SK-N-MC (cell line): ENCODE measurements at regions not wholly inside any gene's neighbourhood (a gene's known extent, or its start where the extent isn't known, plus 50 kb on each side); places are given as distances from the start of the nearest gene placed in this dataset.

Experiments used
- DNase-seq: peaks from one replicate; pipeline ENCODE4 v3.0.0-alpha.2; 2011; ENCODE audit warnings: low read depth, low spot score
- H3K27ac ChIP-seq: fragments of 200-600 bp; sonication (generic); 2 replicates; pipeline ENCODE4 v1.5.1; 2016; ENCODE audit warnings: mixed run types
- H3K36me3 ChIP-seq: fragments of 200-600 bp; sonication (generic); 2 replicates; pipeline ENCODE4 v1.6.1; 2017; ENCODE audit warnings: antibody characterized with exemption, low read length, mixed read lengths; ENCODE audit not compliant: insufficient read depth
- H3K4me3 ChIP-seq: fragments of 200-600 bp; sonication (generic); 2 replicates; pipeline ENCODE4 v1.5.1; 2016
- H3K9ac ChIP-seq: fragments of 200-600 bp; sonication (generic); 2 replicates; pipeline ENCODE4 v1.8.0; 2017; ENCODE audit warnings: mixed run types, mixed read lengths; ENCODE audit not compliant: insufficient read length
- H3K9me3 ChIP-seq: fragments of 200-600 bp; sonication (generic); 2 replicates; pipeline ENCODE4 v1.6.1; 2017; ENCODE audit warnings: low read depth, mild to moderate bottlenecking, antibody characterized with exemption, low read length, moderate library complexity, mixed read lengths
- EZH2 ChIP-seq: fragments of 200-600 bp; sonication (generic); IDR thresholded peaks from one replicate; pipeline ENCODE4 v1.6.1; 2017; ENCODE audit warnings: antibody characterized with exemption
- FOXP2 ChIP-seq: optimal IDR thresholded peaks from 2 replicates; pipeline ENCODE3; 2011; ENCODE audit warnings: mild to moderate bottlenecking, moderate library complexity; ENCODE audit not compliant: insufficient read depth; ENCODE audit errors: extremely low read length, control extremely low read depth
- POLR2AphosphoS5 ChIP-seq: IDR thresholded peaks from 2 replicates; pipeline ENCODE4 v1.6.1; 2012; ENCODE audit warnings: mild to moderate bottlenecking, low read depth, low read length, borderline replicate concordance

DNA sequence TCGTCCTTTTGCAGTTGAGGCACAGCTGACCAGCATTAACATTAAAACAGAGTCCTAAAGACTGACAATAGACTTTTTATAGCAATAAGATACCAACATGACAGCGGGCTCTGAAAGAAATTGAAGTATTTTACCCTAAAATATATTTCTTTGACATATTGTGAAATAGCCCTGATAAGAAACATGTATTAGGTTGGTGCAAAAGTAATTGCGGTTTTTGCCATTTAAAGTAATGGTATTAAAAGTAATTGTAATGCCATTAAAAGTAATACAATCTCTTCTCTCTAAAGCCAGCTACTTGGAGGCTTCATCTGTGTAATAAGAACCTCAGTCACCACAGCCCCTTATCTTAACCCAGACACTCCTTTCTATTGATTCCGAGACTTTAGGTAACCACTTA, 394.6 kb downstream of the PREX1 start:
- Histone ChIP-seq H3K9ac (no peak overlapping the region), H3K36me3 (no peaks in the 10 kb centered on the region), H3K27ac (no peak overlapping the region), H3K9me3 (no peaks in the 10 kb centered on the region), H3K4me3 (no peak overlapping the region)
- DNase-seq = no peak
- TF ChIP-seq FOXP2 (no peak), EZH2 (no peak), POLR2AphosphoS5 (no peak)

DNA sequence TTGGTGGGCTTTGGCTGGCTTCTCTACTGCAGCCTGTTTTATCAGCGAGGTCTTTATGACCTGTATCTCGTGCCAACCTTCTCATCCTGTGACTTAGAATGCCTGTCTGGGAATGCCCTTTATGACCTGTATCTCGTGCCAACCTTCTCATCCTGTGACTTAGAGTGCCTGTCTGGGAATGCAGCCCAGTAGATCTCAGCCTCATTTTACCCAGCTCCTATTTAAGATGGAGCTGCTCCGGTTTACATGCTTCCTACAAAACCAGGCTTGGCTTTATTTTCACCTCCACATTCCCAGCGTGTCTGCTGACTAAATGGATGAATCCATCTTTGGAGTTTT, 395.3 kb downstream of the PREX1 start:
- Histone ChIP-seq H3K27ac (no peak overlapping the region), H3K9ac (no peak overlapping the region), H3K36me3 (no peaks in the 10 kb centered on the region), H3K4me3 (no peak overlapping the region), H3K9me3 (no peaks in the 10 kb centered on the region)
- no peak for DNase-seq
- TF ChIP-seq EZH2 = no peak
- no peak for TF ChIP-seq FOXP2
- TF ChIP-seq POLR2AphosphoS5 = no peak

DNA sequence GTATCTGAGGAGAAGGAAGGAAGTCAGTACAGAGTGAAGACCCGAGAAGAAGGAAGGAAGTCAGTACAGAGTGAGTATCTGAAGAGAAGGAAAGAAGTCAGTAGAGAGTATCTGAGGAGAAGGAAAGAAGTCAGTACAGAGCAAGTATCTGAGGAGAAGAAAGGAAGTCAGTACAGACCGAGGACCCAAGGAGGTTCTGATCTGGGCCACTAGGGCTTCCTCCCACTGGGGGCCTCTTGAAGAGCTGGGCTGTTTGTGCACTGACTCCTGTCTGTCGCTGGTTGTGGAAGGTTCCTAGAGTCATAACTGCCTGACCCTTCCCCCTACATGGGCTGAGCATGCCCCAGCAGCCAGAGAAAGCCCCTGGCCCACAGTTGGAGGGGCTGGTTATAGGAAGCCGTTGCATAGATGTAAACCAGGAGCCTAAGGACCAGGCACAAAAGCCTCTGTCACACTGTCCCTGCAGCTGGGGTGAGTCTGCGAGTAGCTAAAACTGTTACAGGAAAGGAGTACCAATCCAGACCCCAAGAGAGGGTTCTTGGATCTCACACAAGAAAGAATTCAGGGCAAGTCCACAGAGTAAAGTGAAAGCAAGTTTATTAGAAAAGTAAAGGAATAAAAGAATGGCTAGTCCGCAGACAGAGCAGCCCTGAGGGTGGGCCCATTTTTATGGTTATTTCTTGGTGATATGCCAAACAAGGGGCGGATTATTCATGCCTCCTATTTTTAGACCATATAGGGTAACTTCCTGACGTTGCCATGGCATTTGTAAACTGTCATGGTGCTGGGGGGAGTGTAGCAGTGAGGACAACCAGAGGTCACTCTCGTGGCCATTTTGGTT, 395.9 kb downstream of the PREX1 start:
- no peak overlapping the region for H3K9ac ChIP-seq
- H3K36me3 ChIP-seq = no peaks in the 10 kb centered on the region
- H3K9me3 ChIP-seq = no peaks in the 10 kb centered on the region
- DNase-seq = no peak
- no peak overlapping the region for H3K4me3 ChIP-seq
- no peak overlapping the region for H3K27ac ChIP-seq
- no peak for TF ChIP-seq FOXP2
- no peak for TF ChIP-seq EZH2
- TF ChIP-seq POLR2AphosphoS5 = no peak

DNA sequence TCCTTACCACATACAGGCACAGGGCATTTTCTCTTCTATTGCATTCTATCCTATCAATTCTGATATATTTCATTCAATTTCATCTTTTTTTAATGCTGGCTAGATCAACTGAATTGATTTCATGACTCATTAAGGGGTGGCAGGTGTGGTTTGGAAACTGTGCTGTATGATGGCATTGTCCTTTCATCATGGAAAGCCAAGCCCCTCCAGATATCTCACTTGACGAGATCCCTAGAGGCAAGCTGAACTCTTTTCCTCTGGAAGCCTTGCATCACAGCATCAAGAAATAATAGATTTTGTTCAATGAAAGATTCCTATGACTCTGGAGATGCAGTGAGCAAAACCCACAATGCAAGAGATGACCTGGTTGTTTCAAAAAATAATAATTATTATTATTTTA, 401.2 kb downstream of the PREX1 start:
- H3K9me3 ChIP-seq = no peaks in the 10 kb centered on the region
- H3K27ac ChIP-seq = no peak overlapping the region
- no peak overlapping the region for H3K9ac ChIP-seq
- H3K4me3 ChIP-seq = no peak overlapping the region
- no peak for TF ChIP-seq POLR2AphosphoS5
- no peak for TF ChIP-seq EZH2
- no peak for TF ChIP-seq FOXP2
- no peak for DNase-seq
- no peaks in the 10 kb centered on the region for H3K36me3 ChIP-seq

DNA sequence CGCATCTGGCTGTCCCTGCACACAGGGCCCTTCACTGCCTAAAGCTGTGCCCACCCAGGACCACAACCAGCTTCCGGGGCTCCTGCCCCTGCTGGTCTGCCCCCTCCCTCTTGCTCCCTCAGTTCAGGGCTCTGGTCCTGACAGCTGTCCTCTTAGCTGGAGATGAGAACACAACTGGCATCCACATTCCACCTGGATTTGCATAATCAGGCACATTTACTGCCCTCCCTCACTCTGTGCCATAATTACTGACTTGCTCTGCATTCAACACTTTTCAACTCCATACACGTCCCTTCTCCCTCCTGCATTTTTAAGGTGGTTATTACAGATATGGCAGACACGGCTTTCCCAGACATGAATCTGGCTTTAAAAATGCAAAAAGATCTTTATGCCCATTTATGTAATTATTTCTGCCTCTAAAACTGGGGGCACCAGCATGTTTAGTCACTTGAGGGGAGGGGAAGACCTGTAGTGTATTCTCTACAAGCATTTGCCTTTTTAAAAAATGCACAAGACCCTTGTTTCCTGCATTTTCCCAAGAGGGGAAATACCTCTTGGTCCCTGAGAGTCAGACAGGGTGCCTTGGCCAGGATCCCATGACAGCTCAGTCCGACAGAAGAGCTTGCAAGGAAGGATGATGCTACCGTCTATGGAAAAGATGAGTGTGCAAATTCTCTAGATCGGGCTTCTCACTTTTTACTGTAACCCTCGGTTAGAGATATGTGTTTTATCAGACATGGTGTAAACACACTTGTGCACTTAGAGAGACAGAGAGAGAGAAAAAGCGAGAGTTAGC, 401.8 kb downstream of the PREX1 start:
- H3K27ac ChIP-seq = no peak overlapping the region
- no peak for DNase-seq
- no peak overlapping the region for H3K9ac ChIP-seq
- no peaks in the 10 kb centered on the region for H3K9me3 ChIP-seq
- TF ChIP-seq POLR2AphosphoS5 = no peak
- no peak for TF ChIP-seq FOXP2
- no peak for TF ChIP-seq EZH2
- H3K36me3 ChIP-seq = no peaks in the 10 kb centered on the region
- no peak overlapping the region for H3K4me3 ChIP-seq

DNA sequence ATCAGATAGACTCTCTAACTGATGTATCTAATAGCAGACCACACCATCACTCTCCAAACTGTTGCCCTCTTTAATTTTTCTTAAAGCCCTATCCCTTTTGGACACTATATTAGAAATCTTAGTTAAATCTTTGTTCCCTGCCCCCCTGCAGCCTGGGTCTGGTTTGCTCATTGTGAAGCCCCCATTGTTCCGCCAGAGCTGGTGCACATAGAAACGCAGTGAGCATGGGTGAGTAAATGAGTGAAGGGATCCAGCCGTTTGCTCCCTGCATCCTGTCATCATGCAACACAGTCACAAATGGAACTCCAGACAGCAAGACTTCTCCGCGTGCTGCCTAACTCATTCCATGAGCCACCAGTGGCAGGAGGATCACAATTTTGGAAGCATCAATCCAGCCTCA, 402.5 kb downstream of the PREX1 start:
- Histone ChIP-seq H3K9ac (no peak overlapping the region), H3K36me3 (no peaks in the 10 kb centered on the region), H3K9me3 (no peaks in the 10 kb centered on the region), H3K27ac (no peak overlapping the region), H3K4me3 (no peak overlapping the region)
- DNase-seq = no peak
- TF ChIP-seq FOXP2 = no peak
- TF ChIP-seq POLR2AphosphoS5 = no peak
- TF ChIP-seq EZH2 = no peak

DNA sequence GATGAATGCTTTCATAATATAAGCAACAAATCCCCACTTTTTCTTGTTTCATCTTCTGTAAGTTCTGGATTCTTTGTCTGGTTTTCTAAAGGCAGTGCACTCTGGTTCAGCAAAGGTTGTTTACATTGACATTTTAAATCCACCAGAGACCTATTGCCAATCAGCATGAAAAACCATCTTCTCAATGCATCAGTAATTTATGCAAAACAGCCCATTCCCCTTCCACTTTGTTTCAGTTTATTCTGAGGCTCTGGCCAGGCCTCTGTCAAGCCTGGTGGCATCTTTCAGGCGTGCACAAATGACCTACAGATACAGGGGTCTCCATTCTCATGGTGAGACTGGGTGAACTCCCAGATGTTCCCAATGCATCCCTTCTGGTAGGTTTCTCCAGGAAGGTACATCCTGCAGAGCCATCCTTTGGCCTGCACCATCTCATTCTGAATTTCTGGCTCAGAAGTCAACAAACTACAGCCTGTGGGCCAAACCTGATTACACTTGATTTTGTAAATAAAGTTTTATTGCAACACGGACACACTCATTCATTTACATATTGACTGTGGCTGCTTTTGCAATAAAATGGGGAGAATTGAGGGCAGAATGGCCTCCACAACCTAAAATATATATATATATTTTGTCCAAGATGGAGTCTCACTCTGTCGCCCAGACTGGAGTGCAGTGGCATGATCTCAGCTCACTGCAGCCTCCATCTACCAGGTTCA, 405.4 kb downstream of the PREX1 start:
- Histone ChIP-seq H3K4me3 (no peak overlapping the region), H3K9me3 (no peaks in the 10 kb centered on the region), H3K9ac (no peak overlapping the region), H3K36me3 (no peaks in the 10 kb centered on the region), H3K27ac (no peak overlapping the region)
- no peak for DNase-seq
- TF ChIP-seq EZH2 (no peak), POLR2AphosphoS5 (no peak), FOXP2 (no peak)

DNA sequence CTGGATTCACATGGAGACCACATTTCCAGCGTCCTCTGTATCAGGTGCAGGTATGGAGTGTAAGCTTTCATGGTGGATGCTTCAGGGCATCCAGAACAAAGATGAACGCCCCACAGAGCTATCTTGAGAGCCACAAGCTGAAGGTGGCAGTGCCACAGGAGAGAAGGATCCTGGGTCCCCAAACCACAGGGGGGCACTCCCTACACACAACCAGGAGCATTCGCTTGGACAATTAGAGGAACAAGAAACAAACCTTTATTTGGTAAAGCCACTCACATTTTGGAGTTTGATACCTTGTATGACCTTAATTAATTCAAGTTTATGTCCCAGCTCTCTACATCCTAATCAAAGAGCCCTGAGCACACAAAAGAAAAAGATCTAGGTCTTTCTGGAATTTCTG, 406.3 kb downstream of the PREX1 start:
- no peaks in the 10 kb centered on the region for H3K9me3 ChIP-seq
- TF ChIP-seq FOXP2 (no peak), POLR2AphosphoS5 (no peak), EZH2 (no peak)
- H3K36me3 ChIP-seq = no peaks in the 10 kb centered on the region
- H3K27ac ChIP-seq = no peak overlapping the region
- no peak overlapping the region for H3K4me3 ChIP-seq
- H3K9ac ChIP-seq = no peak overlapping the region
- no peak for DNase-seq
